ENCODE measurements at regions not wholly inside any gene's neighbourhood (a gene's known extent, or its start where the extent isn't known, plus 50 kb on each side); places are given as distances from the start of the nearest gene placed in this dataset.

DNA sequence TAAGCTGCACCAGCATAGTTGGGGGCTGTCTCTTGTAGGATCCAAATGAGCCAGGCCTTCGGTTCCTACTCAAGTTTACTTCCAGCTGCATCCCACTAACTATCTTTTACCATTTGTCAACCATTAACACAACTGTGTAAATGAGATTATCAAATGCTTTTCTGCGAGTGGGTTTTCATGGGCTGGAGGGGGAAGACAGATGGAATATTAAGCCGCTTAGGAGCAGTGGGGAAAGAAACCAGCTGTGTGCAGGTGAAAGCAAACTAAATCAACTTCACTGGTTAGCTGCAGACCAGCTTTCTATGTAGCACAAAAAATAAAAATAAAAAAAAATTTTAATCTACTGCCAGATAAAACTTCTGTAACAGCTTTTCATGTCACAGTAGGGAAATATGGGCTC, 100.8 kb upstream of the FOXN2 start:
- TF ChIP-seq, protein P1, sequence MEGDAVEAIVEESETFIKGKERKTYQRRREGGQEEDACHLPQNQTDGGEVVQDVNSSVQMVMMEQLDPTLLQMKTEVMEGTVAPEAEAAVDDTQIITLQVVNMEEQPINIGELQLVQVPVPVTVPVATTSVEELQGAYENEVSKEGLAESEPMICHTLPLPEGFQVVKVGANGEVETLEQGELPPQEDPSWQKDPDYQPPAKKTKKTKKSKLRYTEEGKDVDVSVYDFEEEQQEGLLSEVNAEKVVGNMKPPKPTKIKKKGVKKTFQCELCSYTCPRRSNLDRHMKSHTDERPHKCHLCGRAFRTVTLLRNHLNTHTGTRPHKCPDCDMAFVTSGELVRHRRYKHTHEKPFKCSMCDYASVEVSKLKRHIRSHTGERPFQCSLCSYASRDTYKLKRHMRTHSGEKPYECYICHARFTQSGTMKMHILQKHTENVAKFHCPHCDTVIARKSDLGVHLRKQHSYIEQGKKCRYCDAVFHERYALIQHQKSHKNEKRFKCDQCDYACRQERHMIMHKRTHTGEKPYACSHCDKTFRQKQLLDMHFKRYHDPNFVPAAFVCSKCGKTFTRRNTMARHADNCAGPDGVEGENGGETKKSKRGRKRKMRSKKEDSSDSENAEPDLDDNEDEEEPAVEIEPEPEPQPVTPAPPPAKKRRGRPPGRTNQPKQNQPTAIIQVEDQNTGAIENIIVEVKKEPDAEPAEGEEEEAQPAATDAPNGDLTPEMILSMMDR (IDR thresholded peaks at IDR 0.05; ENCODE audit: low read depth, low read length) = no peak
- no peak overlapping the region for H3K4me3 ChIP-seq (ENCODE audit: low read depth, low read length)

- H3K4me3 ChIP-seq (ENCODE audit: low read depth, low read length) = no peak overlapping the region
- TF ChIP-seq, protein P1 (IDR thresholded peaks at IDR 0.05; ENCODE audit: low read depth, low read length) = no peak
These were observed 96.3 kb upstream of the FOXN2 start for GRCh38 chr2:48218169-48218568.

DNA sequence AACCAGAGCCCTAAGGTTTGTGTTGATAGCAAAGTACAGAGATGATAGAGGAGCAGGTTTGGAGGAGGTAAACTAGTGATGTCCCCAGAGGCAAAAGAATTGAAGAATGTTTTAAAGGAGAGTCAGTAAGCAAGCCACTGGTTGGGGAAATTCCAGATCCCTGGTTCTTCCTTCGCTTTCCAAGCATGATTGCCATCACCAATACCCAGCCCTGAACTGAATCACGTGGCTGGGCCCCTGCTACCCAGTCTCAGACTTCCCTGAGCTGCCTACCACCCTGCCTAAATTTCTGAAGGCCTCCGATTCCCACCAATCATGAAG, 95.3 kb upstream of the FOXN2 start:
- no peak overlapping the region for H3K4me3 ChIP-seq (ENCODE audit: low read depth, low read length)
- TF ChIP-seq, protein P1 (IDR thresholded peaks at IDR 0.05; ENCODE audit: low read depth, low read length) = no peak

- TF ChIP-seq, protein P1 (IDR thresholded peaks at IDR 0.05; ENCODE audit: low read depth, low read length) = no peak
- H3K4me3 ChIP-seq (ENCODE audit: low read depth, low read length) = no peak overlapping the region
These were observed 94.7 kb upstream of the FOXN2 start for GRCh38 chr2:48219555-48220436.

- TF ChIP-seq, protein P1 (IDR thresholded peaks at IDR 0.05; ENCODE audit: low read depth, low read length) = no peak
- no peak overlapping the region for H3K4me3 ChIP-seq (ENCODE audit: low read depth, low read length)
These were observed 94.0 kb upstream of the FOXN2 start for GRCh38 chr2:48220501-48220900.

- TF ChIP-seq, protein P1 (IDR thresholded peaks at IDR 0.05; ENCODE audit: low read depth, low read length) = no peak
- H3K4me3 ChIP-seq (ENCODE audit: low read depth, low read length) = no peak overlapping the region
These were observed 92.5 kb upstream of the FOXN2 start for GRCh38 chr2:48221846-48222516.

Data from WI38 (cell line).